Loucy (cell line): ENCODE measurements at regions not wholly inside any gene's neighbourhood (a gene's known extent, or its start where the extent isn't known, plus 50 kb on each side); places are given as distances from the start of the nearest gene placed in this dataset.

ENCODE experiments used
- CTCF ChIP-seq: fragments of 200-600 bp; sonication (generic); conservative IDR thresholded peaks from 2 replicates; pipeline ENCODE4 v1.5.1; 2014; ENCODE audit warnings: mild to moderate bottlenecking, antibody characterized with exemption, low read length
- EZH2phosphoT487 ChIP-seq: fragments of 200-600 bp; IDR thresholded peaks from 2 replicates; pipeline ENCODE4 v1.6.1; 2018; ENCODE audit warnings: antibody characterized with exemption, mild to moderate bottlenecking, moderate library complexity, borderline replicate concordance

- TF ChIP-seq CTCF: no peak
- TF ChIP-seq EZH2phosphoT487: no peak
Measured at GRCh38 chr12:88781909-88782308, 201.6 kb upstream of the KITLG start.
